DND-41 (cell line): ENCODE measurements at regions not wholly inside any gene's neighbourhood (a gene's known extent, or its start where the extent isn't known, plus 50 kb on each side); places are given as distances from the start of the nearest gene placed in this dataset.

Experiments
- ATAC-seq: fragments of 200-7000 bp; cut with Tn5 transposase; 3 replicates; pipeline ENCODE4 v1.9.1; 2021; ENCODE audit warnings: low read depth; ENCODE audit not compliant: insufficient read depth
- DNase-seq: peaks from one replicate; pipeline ENCODE4 v3.0.0-alpha.2; 2020
- H2AFZ ChIP-seq: 2 replicates; pipeline ENCODE4 v1.6.0; 2012; ENCODE audit warnings: low read depth, low read length
- H3K27ac ChIP-seq: 2 replicates; pipeline ENCODE4 v1.5.1; 2012; ENCODE audit warnings: low read length, inconsistent platforms
- H3K27me3 ChIP-seq: fragments of 200-600 bp; sonication (generic); 2 replicates; pipeline ENCODE4 v1.6.0; 2012; ENCODE audit warnings: low read length, mild to moderate bottlenecking, inconsistent platforms; ENCODE audit not compliant: insufficient read depth, poor library complexity
- H3K36me3 ChIP-seq: 2 replicates; pipeline ENCODE4 v1.5.1; 2012; ENCODE audit warnings: low read length, inconsistent platforms; ENCODE audit not compliant: insufficient read depth
- H3K4me1 ChIP-seq: 2 replicates; pipeline ENCODE4 v1.5.1; 2012; ENCODE audit warnings: mild to moderate bottlenecking, low read length; ENCODE audit not compliant: insufficient read depth
- H3K4me2 ChIP-seq: 2 replicates; pipeline ENCODE4 v1.6.0; 2012; ENCODE audit warnings: mild to moderate bottlenecking, moderate library complexity, low read length, inconsistent platforms; ENCODE audit not compliant: insufficient read depth
- H3K4me3 ChIP-seq, 2 experiments: fragments of 200-600 bp in 1 of 2; shearing (Covaris generic) in 1 of 2; 2 replicates each; pipeline ENCODE4 v1.5.1; 2012 to 2016; ENCODE audit warnings: inconsistent platforms in 2 of 2, low read length in 2 of 2, mild to moderate bottlenecking in 2 of 2, low read depth in 1 of 2, moderate library complexity in 1 of 2
- H3K79me2 ChIP-seq: 2 replicates; pipeline ENCODE4 v1.6.0; 2012; ENCODE audit warnings: low read length, inconsistent platforms; ENCODE audit not compliant: insufficient read depth
- H3K9ac ChIP-seq: 2 replicates; pipeline ENCODE4 v1.6.0; 2012; ENCODE audit warnings: low read depth, mild to moderate bottlenecking, inconsistent platforms, low read length, moderate library complexity
- H3K9me3 ChIP-seq: 2 replicates; pipeline ENCODE4 v1.5.1; 2012; ENCODE audit warnings: low read length, moderate library complexity, mild to moderate bottlenecking, inconsistent platforms; ENCODE audit not compliant: insufficient read depth, severe bottlenecking
- H4K20me1 ChIP-seq: 2 replicates; pipeline ENCODE4 v1.6.0; 2012; ENCODE audit warnings: low read length; ENCODE audit not compliant: insufficient read depth
- CTCF ChIP-seq: IDR thresholded peaks from 2 replicates; pipeline ENCODE4 v1.5.1; 2012; ENCODE audit warnings: borderline replicate concordance, low read length, moderate library complexity, mild to moderate bottlenecking; ENCODE audit not compliant: poor library complexity, severe bottlenecking; ENCODE audit errors: extremely low read depth
- EZH2 ChIP-seq: IDR thresholded peaks from 3 replicates; pipeline ENCODE4 v1.6.1; 2012; ENCODE audit warnings: borderline replicate concordance, low read depth, mild to moderate bottlenecking, moderate library complexity, low read length, inconsistent platforms; ENCODE audit not compliant: severe bottlenecking

- TF ChIP-seq CTCF, result no peak
- TF ChIP-seq EZH2, result no peak
- Histone ChIP-seq H3K36me3 (no peaks in the 10 kb centered on the region), H3K27me3 (no peaks in the 10 kb centered on the region), H4K20me1 (no peaks in the 10 kb centered on the region), H3K79me2 (no peaks in the 10 kb centered on the region), H3K4me1 (no peaks in the 10 kb centered on the region), H3K4me2 (no peak overlapping the region), H2AFZ (no peak overlapping the region), H3K9ac (no peak overlapping the region), H3K27ac (no peak overlapping the region), H3K4me3 (no peak overlapping the region), H3K9me3 (peaks cover 4% of the 10 kb centered on the region)
- no peak for ATAC-seq
- DNase-seq, result no peak
Observed at GRCh38 chr15:70596354-70597055, 166.9 kb downstream of the UACA start.

GRCh38 chr15:70593795-70594194, 169.6 kb downstream of the UACA start:
- Histone ChIP-seq H3K27ac (no peak overlapping the region), H3K4me1 (no peaks in the 10 kb centered on the region)
- no peak for TF ChIP-seq CTCF
- no peak for TF ChIP-seq EZH2

DNA sequence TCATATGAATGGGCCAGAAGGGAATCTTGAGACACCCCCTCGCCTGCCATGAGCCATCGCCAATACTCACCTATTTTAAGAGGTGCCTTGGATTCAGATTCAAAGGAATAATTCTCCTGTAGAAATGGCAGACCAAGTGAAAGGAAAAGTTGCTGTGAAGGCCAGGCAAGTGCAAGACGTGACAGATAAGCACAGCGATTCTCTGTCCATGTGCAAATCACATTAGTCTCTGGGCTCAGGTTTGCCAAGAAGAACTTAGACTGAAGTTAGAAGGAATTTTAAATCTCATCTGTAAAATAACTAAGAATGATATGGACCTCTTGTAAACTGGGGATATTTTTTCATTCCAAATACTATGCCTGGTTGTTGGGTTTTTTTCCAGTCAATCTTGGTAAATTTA, 173.6 kb downstream of the UACA start:
- no peak for ATAC-seq
- H3K27ac ChIP-seq, result no peak overlapping the region
- peaks cover 4% of the 10 kb centered on the region for H3K9me3 ChIP-seq
- no peaks in the 10 kb centered on the region for H4K20me1 ChIP-seq
- H3K4me1 ChIP-seq, result no peaks in the 10 kb centered on the region
- TF ChIP-seq EZH2 (no peak), CTCF (no peak)
- H3K4me2 ChIP-seq, result no peak overlapping the region
- H3K27me3 ChIP-seq, result no peaks in the 10 kb centered on the region
- no peak overlapping the region for H2AFZ ChIP-seq
- no peaks in the 10 kb centered on the region for H3K79me2 ChIP-seq
- no peak for DNase-seq
- no peaks in the 10 kb centered on the region for H3K36me3 ChIP-seq
- no peak overlapping the region for H3K9ac ChIP-seq
- H3K4me3 ChIP-seq, result no peak overlapping the region

More at GRCh38 chr15:70593795-70594194, 169.6 kb downstream of the UACA start:
- no peak overlapping the region for H3K4me3 ChIP-seq
- no peaks in the 10 kb centered on the region for H3K36me3 ChIP-seq
- no peaks in the 10 kb centered on the region for H3K27me3 ChIP-seq
- no peak overlapping the region for H3K9ac ChIP-seq
- H4K20me1 ChIP-seq, result no peaks in the 10 kb centered on the region
- DNase-seq (no peak), ATAC-seq (no peak)
- no peaks in the 10 kb centered on the region for H3K79me2 ChIP-seq
- no peak overlapping the region for H2AFZ ChIP-seq
- peaks cover 4% of the 10 kb centered on the region for H3K9me3 ChIP-seq
- no peak overlapping the region for H3K4me2 ChIP-seq
